VCaP (cell line): ENCODE measurements at regions not wholly inside any gene's neighbourhood (a gene's known extent, or its start where the extent isn't known, plus 50 kb on each side); places are given as distances from the start of the nearest gene placed in this dataset.

Source experiments
- H3K27ac ChIP-seq: fragments of 450-650 bp; 2 replicates; pipeline ENCODE4 v1.5.1; 2017
- TF ChIP-seq, protein P1 (sequence below): fragments of 450-650 bp; conservative IDR thresholded peaks from 2 replicates; pipeline ENCODE4 v1.5.1; 2017; ENCODE audit warnings: mild to moderate bottlenecking, moderate library complexity

DNA sequence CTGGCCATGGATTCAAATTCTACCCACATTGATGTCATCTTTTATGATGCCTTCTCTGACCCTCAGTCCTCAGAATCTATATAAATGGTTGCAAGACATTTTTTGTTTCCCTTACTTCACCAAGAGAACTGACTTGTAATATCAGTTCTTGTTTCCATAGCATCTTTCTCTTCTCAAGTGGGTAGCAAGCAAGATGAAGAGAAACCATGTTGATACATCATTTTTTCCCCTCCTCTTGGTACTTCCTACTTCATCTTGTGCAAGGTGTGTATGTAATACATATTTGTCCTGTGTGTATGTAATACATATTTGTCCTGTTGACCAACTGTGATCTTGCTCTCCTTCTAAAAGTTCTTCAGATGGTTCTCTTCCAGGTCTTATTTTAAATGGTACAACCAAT lies 348.6 kb downstream of the PTEN start:
- no peak overlapping the region for H3K27ac ChIP-seq
- TF ChIP-seq, protein P1, sequence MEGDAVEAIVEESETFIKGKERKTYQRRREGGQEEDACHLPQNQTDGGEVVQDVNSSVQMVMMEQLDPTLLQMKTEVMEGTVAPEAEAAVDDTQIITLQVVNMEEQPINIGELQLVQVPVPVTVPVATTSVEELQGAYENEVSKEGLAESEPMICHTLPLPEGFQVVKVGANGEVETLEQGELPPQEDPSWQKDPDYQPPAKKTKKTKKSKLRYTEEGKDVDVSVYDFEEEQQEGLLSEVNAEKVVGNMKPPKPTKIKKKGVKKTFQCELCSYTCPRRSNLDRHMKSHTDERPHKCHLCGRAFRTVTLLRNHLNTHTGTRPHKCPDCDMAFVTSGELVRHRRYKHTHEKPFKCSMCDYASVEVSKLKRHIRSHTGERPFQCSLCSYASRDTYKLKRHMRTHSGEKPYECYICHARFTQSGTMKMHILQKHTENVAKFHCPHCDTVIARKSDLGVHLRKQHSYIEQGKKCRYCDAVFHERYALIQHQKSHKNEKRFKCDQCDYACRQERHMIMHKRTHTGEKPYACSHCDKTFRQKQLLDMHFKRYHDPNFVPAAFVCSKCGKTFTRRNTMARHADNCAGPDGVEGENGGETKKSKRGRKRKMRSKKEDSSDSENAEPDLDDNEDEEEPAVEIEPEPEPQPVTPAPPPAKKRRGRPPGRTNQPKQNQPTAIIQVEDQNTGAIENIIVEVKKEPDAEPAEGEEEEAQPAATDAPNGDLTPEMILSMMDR = no peak

DNA sequence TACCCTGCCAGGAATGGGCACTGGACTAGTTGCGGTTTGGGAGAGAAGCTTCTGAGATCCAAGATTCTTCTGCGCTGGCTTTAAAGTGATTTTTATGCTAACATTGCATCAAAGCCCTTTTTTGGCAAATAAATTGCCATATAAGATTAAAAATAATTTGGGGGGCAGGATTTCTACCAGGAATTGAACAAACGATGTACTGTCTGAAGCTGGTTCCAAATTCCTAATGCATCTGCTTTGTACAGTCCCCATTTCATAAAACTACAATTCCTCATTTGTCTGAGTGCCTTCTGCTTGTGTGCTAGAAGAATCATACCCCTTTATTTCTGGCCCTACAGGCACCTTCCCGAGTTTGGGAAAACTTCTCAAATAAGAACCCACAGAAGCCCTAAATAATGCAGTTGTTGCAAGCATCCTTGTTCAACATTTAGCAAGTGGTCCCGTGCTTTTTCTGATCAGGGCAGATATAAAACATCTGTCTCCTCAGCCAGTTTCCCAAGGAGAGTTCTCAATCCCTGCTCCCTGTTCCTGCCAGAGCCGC lies 349.7 kb downstream of the PTEN start:
- TF ChIP-seq, protein P1 = no peak
- H3K27ac ChIP-seq = no peak overlapping the region

DNA sequence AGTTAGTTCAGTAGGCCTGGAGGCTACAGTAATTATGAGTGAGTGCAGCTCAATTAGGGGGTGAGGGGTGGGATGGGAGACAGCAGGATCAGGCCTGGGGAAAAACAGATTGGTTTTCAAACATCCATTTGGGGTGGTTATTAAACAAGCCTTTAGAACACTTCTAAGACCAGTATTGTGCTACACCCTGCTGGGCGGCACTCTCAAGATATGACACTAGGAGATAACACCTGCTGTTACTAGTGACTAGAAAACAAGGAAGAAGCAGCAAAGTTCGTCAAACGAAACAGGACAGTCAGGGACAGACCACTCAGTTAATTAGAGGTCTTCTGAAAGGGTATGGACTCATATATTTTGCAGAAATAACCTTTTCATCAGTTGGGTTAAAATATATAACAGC lies 353.6 kb downstream of the PTEN start:
- no peak overlapping the region for H3K27ac ChIP-seq
- TF ChIP-seq, protein P1 = no peak

DNA sequence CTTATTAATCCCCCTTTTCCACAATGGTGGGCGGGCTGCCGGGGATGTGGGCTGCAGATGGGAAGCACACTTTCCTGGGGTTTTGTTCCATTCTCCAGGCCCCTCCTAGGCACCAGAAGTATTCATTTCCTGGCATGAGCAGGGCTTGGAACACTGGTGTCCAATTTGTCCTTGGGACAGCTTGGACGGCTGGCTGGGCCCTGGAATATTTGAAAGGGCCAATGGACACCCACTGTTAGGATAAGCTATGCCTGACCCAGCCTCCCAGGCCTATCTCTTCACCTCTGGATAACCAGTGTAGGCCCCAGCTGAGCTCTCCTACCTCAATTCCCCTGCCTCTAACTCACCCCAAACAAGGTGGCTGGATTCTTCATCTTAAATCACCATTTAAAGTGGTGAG lies 354.9 kb downstream of the PTEN start:
- TF ChIP-seq, protein P1 = no peak
- no peak overlapping the region for H3K27ac ChIP-seq

DNA sequence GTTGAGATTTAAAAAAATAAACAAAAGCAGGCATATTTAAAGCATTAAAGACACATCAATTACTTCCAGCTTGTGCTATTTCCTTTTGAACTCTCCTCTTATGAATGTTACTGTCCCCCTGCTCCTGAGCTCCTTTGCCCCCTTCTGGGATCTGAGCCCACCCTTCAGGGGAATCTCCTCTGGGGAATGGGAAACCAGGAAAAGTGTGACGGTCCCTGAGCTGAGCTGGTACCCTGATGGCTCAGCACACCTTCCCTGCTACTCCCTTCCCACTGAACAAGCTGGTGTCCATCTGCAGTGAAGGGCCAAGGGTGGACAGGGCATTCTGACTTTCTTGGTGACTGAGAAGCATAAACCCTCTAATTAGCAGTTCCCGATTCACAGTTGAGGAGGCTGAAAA lies 356.3 kb downstream of the PTEN start:
- TF ChIP-seq, protein P1 = no peak
- no peak overlapping the region for H3K27ac ChIP-seq

DNA sequence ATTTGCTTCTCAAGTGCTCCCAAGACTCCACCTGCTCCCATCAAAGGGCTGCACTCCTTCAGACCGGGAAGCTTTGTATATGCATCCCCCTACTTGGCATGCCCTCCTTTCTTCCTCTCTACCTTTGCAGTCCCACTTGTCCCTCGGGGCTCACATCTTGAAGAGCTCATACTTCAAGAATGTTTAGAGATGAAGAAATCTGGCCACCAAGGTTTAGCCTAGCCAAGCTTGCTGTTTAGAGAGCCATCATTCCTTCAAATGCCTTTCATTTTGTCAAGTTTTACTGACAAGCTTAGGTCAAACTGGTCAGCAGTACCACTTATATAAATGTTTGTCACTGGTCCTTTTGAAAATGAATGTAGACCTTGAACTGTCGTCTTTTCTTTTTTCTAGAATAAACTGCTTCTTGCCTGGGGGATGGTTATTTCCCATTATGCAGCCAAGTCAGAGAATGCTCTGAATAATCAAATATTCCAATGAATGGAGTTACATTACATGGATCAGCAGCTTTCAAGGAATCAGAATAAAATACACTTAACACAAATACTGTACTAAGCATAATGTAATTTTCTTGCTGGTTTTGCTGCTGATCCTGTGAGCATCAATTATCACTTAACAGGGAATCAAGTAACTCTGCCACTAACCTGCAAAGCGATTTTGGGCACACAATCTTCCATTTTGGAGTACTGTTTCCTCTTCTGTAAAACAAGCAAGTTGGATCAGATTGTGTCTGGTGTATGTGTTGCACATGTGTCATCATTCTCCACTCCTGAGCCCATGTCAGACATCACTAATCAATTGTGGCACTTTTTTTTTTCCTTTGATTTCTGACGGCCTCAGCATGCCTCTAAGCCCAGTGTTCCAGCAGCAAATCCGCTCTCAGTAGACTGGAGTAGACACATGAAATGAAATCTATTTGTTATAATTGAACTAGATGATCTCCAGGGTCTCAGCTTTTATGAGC lies 357.9 kb downstream of the PTEN start:
- H3K27ac ChIP-seq = no peak overlapping the region
- TF ChIP-seq, protein P1 = no peak

DNA sequence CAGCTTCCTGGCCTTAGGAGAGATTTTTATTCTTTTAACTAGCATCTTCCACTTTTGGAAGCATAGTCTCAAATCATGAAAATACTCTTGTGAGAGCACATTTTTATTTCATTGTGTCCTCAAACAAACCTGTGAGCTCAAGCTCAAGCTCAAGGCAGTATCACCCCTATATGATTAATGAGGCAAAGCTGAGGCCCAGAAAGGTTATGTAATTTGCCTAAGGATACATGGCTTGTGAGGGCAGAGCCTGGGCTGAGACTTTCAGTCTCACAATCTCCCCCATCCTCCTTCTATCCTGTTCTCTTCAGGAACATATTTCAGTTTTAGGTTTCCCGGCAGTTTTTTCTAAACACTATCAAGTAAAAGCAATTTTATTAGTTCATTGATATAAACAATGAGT lies 359.5 kb downstream of the PTEN start:
- H3K27ac ChIP-seq = peak overlapping the region; percentile 74
- TF ChIP-seq, protein P1 = no peak
